ENCODE measurements at regions not wholly inside any gene's neighbourhood (a gene's known extent, or its start where the extent isn't known, plus 50 kb on each side); places are given as distances from the start of the nearest gene placed in this dataset.

- H3K4me3 ChIP-seq (ENCODE audit: low read depth, low read length) = no peak overlapping the region
- no peak for DNase-seq (ENCODE audit: low read depth)
- TF ChIP-seq CTCF (conservative IDR thresholded peaks at IDR 0.05; ENCODE audit: low read depth, low read length) = no peak
Measured at GRCh38 chr15:60073466-60073840, 69.3 kb downstream of the FOXB1 start.

GRCh38 chr15:60074181-60074885, 70.2 kb downstream of the FOXB1 start:
- DNase-seq (ENCODE audit: low read depth) = no peak
- no peak overlapping the region for H3K4me3 ChIP-seq (ENCODE audit: low read depth, low read length)
- TF ChIP-seq CTCF (conservative IDR thresholded peaks at IDR 0.05; ENCODE audit: low read depth, low read length) = no peak

GRCh38 chr15:60076045-60076444, 71.9 kb downstream of the FOXB1 start:
- DNase-seq (ENCODE audit: low read depth) = no peak
- H3K4me3 ChIP-seq (ENCODE audit: low read depth, low read length) = no peak overlapping the region
- TF ChIP-seq CTCF (conservative IDR thresholded peaks at IDR 0.05; ENCODE audit: low read depth, low read length) = no peak

- no peak for TF ChIP-seq CTCF (conservative IDR thresholded peaks at IDR 0.05; ENCODE audit: low read depth, low read length)
- DNase-seq (ENCODE audit: low read depth) = no peak
- H3K4me3 ChIP-seq (ENCODE audit: low read depth, low read length) = no peak overlapping the region
Measured at GRCh38 chr15:60076582-60077276, 72.6 kb downstream of the FOXB1 start.

GRCh38 chr15:60077581-60078359, 73.7 kb downstream of the FOXB1 start:
- no peak for DNase-seq (ENCODE audit: low read depth)
- no peak for TF ChIP-seq CTCF (conservative IDR thresholded peaks at IDR 0.05; ENCODE audit: low read depth, low read length)
- no peak overlapping the region for H3K4me3 ChIP-seq (ENCODE audit: low read depth, low read length)

- DNase-seq (ENCODE audit: low read depth) = no peak
- TF ChIP-seq CTCF (conservative IDR thresholded peaks at IDR 0.05; ENCODE audit: low read depth, low read length) = peak; percentile 49
- no peak overlapping the region for H3K4me3 ChIP-seq (ENCODE audit: low read depth, low read length)
Measured at GRCh38 chr15:60079210-60079609, 75.1 kb downstream of the FOXB1 start.
